Ishikawa (cell line): ENCODE measurements at regions not wholly inside any gene's neighbourhood (a gene's known extent, or its start where the extent isn't known, plus 50 kb on each side); places are given as distances from the start of the nearest gene placed in this dataset.

ENCODE experiments used
- CEBPB ChIP-seq: IDR thresholded peaks from 2 replicates; pipeline ENCODE4 v1.6.1; 2012
- CREB1 ChIP-seq: IDR thresholded peaks from 2 replicates; pipeline ENCODE4 v1.6.1; 2012; ENCODE audit warnings: low read depth
- EGR1 ChIP-seq: IDR thresholded peaks from 2 replicates; pipeline ENCODE4 v1.6.1; 2012
- EP300 ChIP-seq: IDR thresholded peaks from 2 replicates; pipeline ENCODE4 v1.6.1; 2012; ENCODE audit warnings: borderline replicate concordance
- FOXM1 ChIP-seq: IDR thresholded peaks from 2 replicates; pipeline ENCODE4 v1.6.1; 2012; ENCODE audit warnings: low read depth, borderline replicate concordance
- NFIC ChIP-seq: IDR thresholded peaks from 2 replicates; pipeline ENCODE4 v1.6.1; 2012
- RAD21 ChIP-seq: IDR thresholded peaks from 2 replicates; pipeline ENCODE4 v1.6.1; 2012; ENCODE audit warnings: low read depth
- TAF1 ChIP-seq: IDR thresholded peaks from 2 replicates; pipeline ENCODE4 v1.6.1; 2012; ENCODE audit warnings: low read depth, mild to moderate bottlenecking
- TCF12 ChIP-seq: IDR thresholded peaks from 2 replicates; pipeline ENCODE4 v1.6.1; 2012; ENCODE audit warnings: low read depth
- TEAD4 ChIP-seq: IDR thresholded peaks from 2 replicates; pipeline ENCODE4 v1.6.1; 2012
- YY1 ChIP-seq: IDR thresholded peaks from 2 replicates; pipeline ENCODE4 v1.6.1; 2012; ENCODE audit warnings: low read depth
- ZBTB7A ChIP-seq: IDR thresholded peaks from 2 replicates; pipeline ENCODE4 v1.6.1; 2012; ENCODE audit warnings: low read depth
- TF ChIP-seq, protein P1 (sequence below): IDR thresholded peaks from 2 replicates; pipeline ENCODE4 v1.6.1; 2012
- TF ChIP-seq, protein P2 (sequence below): IDR thresholded peaks from 2 replicates; pipeline ENCODE4 v1.6.1; 2012
- TF ChIP-seq, protein P3 (sequence below): IDR thresholded peaks from 2 replicates; pipeline ENCODE4 v1.6.1; 2012; ENCODE audit warnings: low read depth, mild to moderate bottlenecking

DNA sequence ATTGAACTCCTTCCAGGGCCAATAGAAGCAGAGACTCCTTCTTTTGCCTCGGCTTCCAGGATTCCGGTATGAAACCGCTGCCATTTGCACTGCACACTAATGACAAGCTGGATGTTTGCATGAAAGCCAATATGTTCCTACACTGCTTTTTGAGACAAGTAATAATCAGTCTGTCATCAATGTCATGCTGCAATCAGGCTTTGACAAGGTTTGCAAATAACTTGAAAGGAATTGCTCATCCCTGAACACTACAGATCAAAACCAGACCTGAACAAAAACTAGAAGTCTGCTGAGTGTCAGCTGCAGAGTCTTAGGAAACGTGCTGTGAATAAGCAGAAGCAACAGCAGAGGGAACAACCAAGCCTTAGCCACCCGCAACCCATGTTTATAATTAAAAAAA, 720.7 kb upstream of the CXADR start:
- TF ChIP-seq TCF12 (no peak), CEBPB (no peak), EP300 (no peak), TEAD4 (no peak), EGR1 (no peak), YY1 (no peak), ZBTB7A (no peak), TAF1 (no peak), NFIC (no peak)
- TF ChIP-seq, protein P1, sequence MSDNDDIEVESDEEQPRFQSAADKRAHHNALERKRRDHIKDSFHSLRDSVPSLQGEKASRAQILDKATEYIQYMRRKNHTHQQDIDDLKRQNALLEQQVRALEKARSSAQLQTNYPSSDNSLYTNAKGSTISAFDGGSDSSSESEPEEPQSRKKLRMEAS: no peak
- TF ChIP-seq, protein P2, sequence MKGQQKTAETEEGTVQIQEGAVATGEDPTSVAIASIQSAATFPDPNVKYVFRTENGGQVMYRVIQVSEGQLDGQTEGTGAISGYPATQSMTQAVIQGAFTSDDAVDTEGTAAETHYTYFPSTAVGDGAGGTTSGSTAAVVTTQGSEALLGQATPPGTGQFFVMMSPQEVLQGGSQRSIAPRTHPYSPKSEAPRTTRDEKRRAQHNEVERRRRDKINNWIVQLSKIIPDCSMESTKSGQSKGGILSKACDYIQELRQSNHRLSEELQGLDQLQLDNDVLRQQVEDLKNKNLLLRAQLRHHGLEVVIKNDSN: no peak
- TF ChIP-seq, protein P3, sequence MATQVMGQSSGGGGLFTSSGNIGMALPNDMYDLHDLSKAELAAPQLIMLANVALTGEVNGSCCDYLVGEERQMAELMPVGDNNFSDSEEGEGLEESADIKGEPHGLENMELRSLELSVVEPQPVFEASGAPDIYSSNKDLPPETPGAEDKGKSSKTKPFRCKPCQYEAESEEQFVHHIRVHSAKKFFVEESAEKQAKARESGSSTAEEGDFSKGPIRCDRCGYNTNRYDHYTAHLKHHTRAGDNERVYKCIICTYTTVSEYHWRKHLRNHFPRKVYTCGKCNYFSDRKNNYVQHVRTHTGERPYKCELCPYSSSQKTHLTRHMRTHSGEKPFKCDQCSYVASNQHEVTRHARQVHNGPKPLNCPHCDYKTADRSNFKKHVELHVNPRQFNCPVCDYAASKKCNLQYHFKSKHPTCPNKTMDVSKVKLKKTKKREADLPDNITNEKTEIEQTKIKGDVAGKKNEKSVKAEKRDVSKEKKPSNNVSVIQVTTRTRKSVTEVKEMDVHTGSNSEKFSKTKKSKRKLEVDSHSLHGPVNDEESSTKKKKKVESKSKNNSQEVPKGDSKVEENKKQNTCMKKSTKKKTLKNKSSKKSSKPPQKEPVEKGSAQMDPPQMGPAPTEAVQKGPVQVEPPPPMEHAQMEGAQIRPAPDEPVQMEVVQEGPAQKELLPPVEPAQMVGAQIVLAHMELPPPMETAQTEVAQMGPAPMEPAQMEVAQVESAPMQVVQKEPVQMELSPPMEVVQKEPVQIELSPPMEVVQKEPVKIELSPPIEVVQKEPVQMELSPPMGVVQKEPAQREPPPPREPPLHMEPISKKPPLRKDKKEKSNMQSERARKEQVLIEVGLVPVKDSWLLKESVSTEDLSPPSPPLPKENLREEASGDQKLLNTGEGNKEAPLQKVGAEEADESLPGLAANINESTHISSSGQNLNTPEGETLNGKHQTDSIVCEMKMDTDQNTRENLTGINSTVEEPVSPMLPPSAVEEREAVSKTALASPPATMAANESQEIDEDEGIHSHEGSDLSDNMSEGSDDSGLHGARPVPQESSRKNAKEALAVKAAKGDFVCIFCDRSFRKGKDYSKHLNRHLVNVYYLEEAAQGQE: no peak

DNA sequence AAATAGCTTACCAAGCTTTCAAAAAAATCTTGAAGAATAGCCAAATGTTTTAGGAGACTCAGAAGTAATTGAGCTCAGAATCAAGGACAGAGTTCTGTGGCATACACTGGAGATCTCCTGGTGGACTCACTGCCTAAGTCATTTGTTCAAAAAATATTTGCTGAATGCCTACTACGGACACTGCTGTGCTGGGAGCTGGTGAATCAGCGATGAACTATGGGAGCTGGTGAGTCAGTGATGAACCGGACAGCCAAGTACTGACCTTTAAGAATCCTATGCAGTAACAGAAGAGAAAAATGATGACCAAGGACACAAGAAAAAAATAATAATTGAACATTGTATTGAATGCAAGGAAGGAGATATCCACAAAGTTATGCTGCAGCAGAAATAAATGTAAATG, 717.9 kb upstream of the CXADR start:
- no peak for TF ChIP-seq RAD21
- no peak for TF ChIP-seq FOXM1
- TF ChIP-seq, protein P3: no peak
- TF ChIP-seq ZBTB7A: no peak
- no peak for TF ChIP-seq CREB1
- TF ChIP-seq TCF12: no peak
- TF ChIP-seq TEAD4: peak; percentile 45; the same call in 1 of the 2 replicates
- TF ChIP-seq, protein P2: no peak

DNA sequence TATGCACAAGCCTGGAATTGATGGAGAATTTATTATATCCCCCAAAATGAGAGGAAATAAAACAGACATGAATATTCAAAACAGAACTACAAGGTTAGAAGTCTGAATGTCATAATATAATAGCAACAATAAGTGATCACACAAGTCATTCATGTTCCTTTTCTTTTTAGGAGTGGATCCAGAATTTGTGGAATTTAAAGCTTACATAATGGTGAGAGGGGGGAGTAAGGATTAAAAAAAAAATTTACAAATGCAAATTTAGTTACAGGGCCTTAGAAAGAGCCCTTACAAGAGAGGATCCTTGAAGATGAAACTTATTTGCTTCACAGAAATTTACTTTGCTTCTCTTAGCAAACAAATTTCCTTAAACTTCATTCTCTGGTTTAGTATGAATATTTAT, 716.1 kb upstream of the CXADR start:
- TF ChIP-seq, protein P1: no peak
- no peak for TF ChIP-seq YY1
- no peak for TF ChIP-seq CEBPB
- TF ChIP-seq TAF1: no peak
- TF ChIP-seq FOXM1: no peak

DNA sequence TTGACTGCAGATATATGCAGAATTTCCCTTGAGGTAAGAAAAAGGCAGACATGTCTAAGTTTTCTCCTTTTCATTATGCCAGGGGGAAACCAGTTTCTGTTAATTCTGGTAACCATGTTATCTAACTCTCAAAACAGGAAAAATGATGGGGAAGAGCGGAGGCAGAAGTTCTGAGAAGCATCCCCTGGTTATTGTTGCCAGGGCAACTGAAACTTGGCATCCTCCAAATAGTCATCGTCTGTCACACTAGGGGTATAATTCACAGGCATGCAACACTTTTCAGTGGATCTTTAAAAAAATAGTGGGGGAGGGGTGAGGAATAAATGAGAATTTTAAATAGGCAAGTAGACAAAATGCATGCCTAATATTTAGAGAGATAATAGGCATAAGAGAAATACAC, 715.3 kb upstream of the CXADR start:
- no peak for TF ChIP-seq TCF12
- TF ChIP-seq TAF1: no peak
- TF ChIP-seq RAD21: no peak

DNA sequence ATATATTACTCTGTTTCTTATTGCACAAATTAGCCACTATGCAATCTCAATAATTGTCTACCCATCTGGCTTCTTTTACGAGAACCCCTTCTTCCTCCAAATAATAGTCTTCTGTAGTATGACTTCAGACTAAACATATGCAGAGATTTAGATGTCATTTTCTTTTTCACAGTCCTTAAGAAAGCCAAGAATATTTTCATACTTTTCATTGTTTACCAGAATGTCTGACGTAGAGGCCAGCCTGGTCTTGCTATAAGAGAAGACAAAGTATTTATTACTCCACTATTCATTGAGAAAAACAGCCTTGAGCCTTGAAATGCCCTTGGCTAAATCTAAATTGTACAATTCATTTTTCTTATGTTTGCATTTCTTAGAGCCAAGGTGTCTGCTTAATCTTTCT, 714.9 kb upstream of the CXADR start:
- TF ChIP-seq ZBTB7A (no peak), RAD21 (no peak), EGR1 (no peak)

DNA sequence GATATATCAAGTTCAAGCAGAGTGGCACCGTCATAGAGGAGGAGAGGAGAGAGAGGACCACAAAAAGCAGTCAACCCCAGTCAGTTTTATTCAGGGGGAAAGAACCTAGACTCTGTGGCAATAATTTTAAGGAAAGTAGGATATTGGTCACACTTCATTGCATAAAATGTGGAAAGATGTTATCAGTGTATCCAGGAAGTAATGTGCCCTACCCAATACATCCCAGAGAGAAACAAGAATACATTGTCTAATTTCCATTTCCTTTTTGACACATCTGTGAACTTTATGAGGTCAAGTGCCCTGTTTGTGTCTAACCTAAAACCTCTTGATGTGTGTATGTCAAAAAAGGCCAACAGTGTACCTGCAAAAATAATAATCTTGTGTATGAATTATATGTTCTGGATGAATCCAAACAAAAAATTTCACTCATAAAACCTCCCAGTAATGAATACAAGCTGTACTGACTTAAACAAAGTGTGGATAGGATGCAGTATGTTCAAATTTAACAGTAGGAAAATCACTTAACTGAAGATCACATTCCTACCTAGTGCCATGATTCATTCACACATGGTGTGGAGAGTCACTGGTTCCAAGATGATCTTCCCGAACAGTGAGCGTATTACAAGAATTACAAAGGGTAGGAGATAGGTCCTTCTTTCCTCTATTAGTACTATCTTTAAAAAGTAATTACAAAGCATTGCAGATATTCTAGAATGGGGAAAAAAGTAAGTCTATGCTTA, 712.1 kb upstream of the CXADR start:
- TF ChIP-seq RAD21 (no peak), TCF12 (no peak), TEAD4 (no peak), EGR1 (no peak), CREB1 (no peak), NFIC (no peak), ZBTB7A (no peak), YY1 (no peak), TAF1 (no peak), EP300 (no peak), CEBPB (no peak), FOXM1 (no peak)
- TF ChIP-seq, protein P3: no peak
- TF ChIP-seq, protein P2: no peak
- TF ChIP-seq, protein P1: no peak
